ENCODE measurements at regions not wholly inside any gene's neighbourhood (a gene's known extent, or its start where the extent isn't known, plus 50 kb on each side); places are given as distances from the start of the nearest gene placed in this dataset.

GRCh38 chrX:137151403-137151802, 117.6 kb upstream of the GPR101 start:
- TF ChIP-seq CTCF (IDR thresholded peaks at IDR 0.05; ENCODE audit: poor library complexity): no peak
- TF ChIP-seq EZH2 (IDR thresholded peaks at IDR 0.05; ENCODE audit: borderline replicate concordance): no peak
